ENCODE measurements at regions not wholly inside any gene's neighbourhood (a gene's known extent, or its start where the extent isn't known, plus 50 kb on each side); places are given as distances from the start of the nearest gene placed in this dataset.
"Not testable (repeated sequence)": the region's sequence is repeated elsewhere in the genome, so short reads cannot be mapped to it uniquely, and the experiment has no call there.

- DNase-seq = no peak
Observed at GRCh38 chr6:106743612-106744011, 114.2 kb downstream of the QRSL1 start.

- no peak for DNase-seq
Observed at GRCh38 chr6:106740287-106740686, 110.9 kb downstream of the QRSL1 start.

GRCh38 chr6:106739387-106739786, 110.0 kb downstream of the QRSL1 start:
- no peak for DNase-seq

- DNase-seq = no peak
Observed at GRCh38 chr6:106736502-106736901, 107.1 kb downstream of the QRSL1 start.

- DNase-seq = no peak
Observed at GRCh38 chr6:106735828-106736227, 106.5 kb downstream of the QRSL1 start.

- DNase-seq = no peak
Observed at GRCh38 chr6:106735136-106735633, 105.8 kb downstream of the QRSL1 start.

GRCh38 chr6:106733386-106733785, 104.0 kb downstream of the QRSL1 start:
- DNase-seq = no peak

- DNase-seq = no peak
Observed at GRCh38 chr6:106732376-106732940, 103.1 kb downstream of the QRSL1 start.

GRCh38 chr6:106731843-106732160, 102.4 kb downstream of the QRSL1 start:
- no peak for DNase-seq

GRCh38 chr6:106731144-106731842, 101.9 kb downstream of the QRSL1 start:
- DNase-seq = no peak

GRCh38 chr6:106730718-106731117, 101.3 kb downstream of the QRSL1 start:
- DNase-seq = no peak

- no peak for DNase-seq
Observed at GRCh38 chr6:106730264-106730663, 100.9 kb downstream of the QRSL1 start.

- no peak for DNase-seq
Observed at GRCh38 chr6:106729841-106730240, 100.5 kb downstream of the QRSL1 start.

GRCh38 chr6:106728296-106728870, 99.0 kb downstream of the QRSL1 start:
- DNase-seq = no peak

GRCh38 chr6:106727480-106728149, 98.2 kb downstream of the QRSL1 start:
- no peak for DNase-seq

- no peak for DNase-seq
Observed at GRCh38 chr6:106724848-106725247, 95.5 kb downstream of the QRSL1 start.

- no peak for DNase-seq
Observed at GRCh38 chr6:106724337-106724736, 95.0 kb downstream of the QRSL1 start.

- DNase-seq = not testable (repeated sequence)
Observed at GRCh38 chr6:106723419-106723818, 94.0 kb downstream of the QRSL1 start.

GRCh38 chr6:106721189-106721588, 91.8 kb downstream of the QRSL1 start:
- not testable (repeated sequence) for DNase-seq

Measured in NK-92 treated with Interleukin-12 subunit alpha and Interleukin-12 subunit beta, amount 100 ng/mL, for 24 hours (cell line).